ENCODE measurements at regions not wholly inside any gene's neighbourhood (a gene's known extent, or its start where the extent isn't known, plus 50 kb on each side); places are given as distances from the start of the nearest gene placed in this dataset.
A peak's percentile ranks its signal among the peaks of the same experiment; 100 is the strongest.

GRCh38 chrX:40149286-40150175 is 51.8 kb upstream of the BCOR start:
- Histone ChIP-seq H3K27ac (ENCODE audit: low read length in 2 of 2) (no peak overlapping the region), H3K4me2 (replicated peaks; ENCODE audit: low read depth, low read length, poor library complexity, severe bottlenecking) (peak overlapping the region; percentile 62), H3K79me2 (ENCODE audit: control insufficient read depth, insufficient read depth, low read length) (no peaks in the 10 kb centered on the region), H2AFZ (ENCODE audit: insufficient read depth, low read depth, low read length, poor library complexity, severe bottlenecking) (no peak overlapping the region), H3K4me1 (ENCODE audit: control insufficient read depth in 2 of 2, insufficient read depth in 2 of 2, low read length in 2 of 2) (peaks cover 61 to 74% of the 10 kb centered on the region in 2 donors), H3K36me3 (replicated peaks in 1 of 2; ENCODE audit: control extremely low read depth in 1 of 2, control insufficient read depth in 1 of 2, extremely low read depth in 1 of 2, insufficient read depth in 2 of 2, low read length in 1 of 2) (no peaks in the 10 kb centered on the region), H3K9me3 (ENCODE audit: control extremely low read depth in 1 of 3, control insufficient read depth in 2 of 3, insufficient read depth in 1 of 3, low read length in 2 of 3) (no peaks in the 10 kb centered on the region), H3K9ac (ENCODE audit: low read length) (no peak overlapping the region), H3K27me3 (replicated peaks in 1 of 4; ENCODE audit: control extremely low read depth in 1 of 4, control insufficient read depth in 3 of 4, insufficient read depth in 4 of 4, low read length in 3 of 4) (peaks cover 0 to 11% (median 3%) of the 10 kb centered on the region in 4 experiments), H4K20me1 (ENCODE audit: control insufficient read depth, insufficient read depth, low read length, poor library complexity, severe bottlenecking) (peaks cover 15% of the 10 kb centered on the region), H3K4me3 (ENCODE audit: control extremely low read depth in 1 of 5, extremely low read depth in 1 of 5, insufficient read depth in 1 of 5, low read depth in 2 of 5, low read length in 4 of 5) (peak overlapping the region in 1 of 5 experiments; percentile 20)
- Mint-ChIP-seq H3K9me3 (ENCODE audit: insufficient read depth) (no peaks in the 10 kb centered on the region), H3K4me1 (peaks cover 48% of the 10 kb centered on the region), H3K27ac (peak overlapping the region; percentile 38), H3K4me3 (peak overlapping the region; percentile 75), H3K27me3 (peaks cover 3% of the 10 kb centered on the region)
- CTCF ChIA-PET: interaction anchor here (0.6 to 1.3 kb wide), 3 partner anchors 17 to 67 kb away, joined by 3 read pairs; partner anchors contain the start of gene BCOR
- POLR2A ChIA-PET: interaction anchor here (0.5 to 1.2 kb wide), 5 partner anchors 11 to 51 kb away, joined by 3 to 8 read pairs (median 3); no protein-coding TSS in a partner anchor
- WGBS (ENCODE audit: insufficient coverage): 69% methylated on average over 6 of the region's 17 CpGs
- intact Hi-C loops (cut with micrococcal nuclease): loop anchor here (1.0 to 5.0 kb wide), 2 partner anchors 39 to 137 kb away; no protein-coding TSS in a partner anchor
- ATAC-seq (ENCODE audit: low read depth) (no peak), DNase-seq (no peak)
- no peak for TF ChIP-seq EZH2 (IDR thresholded peaks at IDR 0.05; ENCODE audit: borderline replicate concordance, insufficient read depth, low read depth, low read length, poor library complexity, severe bottlenecking)
- no peak for TF ChIP-seq CTCF (IDR thresholded peaks at IDR 0.05)
